Activated T-helper 17 cell treated with anti-CD3 and anti-CD28 coated beads, Interleukin-2, amount 50 U/mL, for 72 hours (primary cell): ENCODE measurements at regions not wholly inside any gene's neighbourhood (a gene's known extent, or its start where the extent isn't known, plus 50 kb on each side); places are given as distances from the start of the nearest gene placed in this dataset.

ENCODE experiments used
- ATAC-seq: fragments of 150-1000 bp; cut with Tn5 transposase; replicated peaks from 2 replicates; pipeline ENCODE4 v1.10.0; 2021; ENCODE audit warnings: mild to moderate bottlenecking, moderate library complexity
- H3K27ac Mint-ChIP-seq: one replicate; pipeline ENCODE4 v1.8.0; 2022; ENCODE audit warnings: mixed read lengths
- H3K27me3 Mint-ChIP-seq: one replicate; pipeline ENCODE4 v1.8.0; 2022; ENCODE audit warnings: mixed read lengths
- H3K36me3 Mint-ChIP-seq: one replicate; pipeline ENCODE4 v1.8.0; 2022; ENCODE audit warnings: low read depth, mild to moderate bottlenecking, mixed read lengths
- H3K4me1 Mint-ChIP-seq: one replicate; pipeline ENCODE4 v1.8.0; 2022; ENCODE audit warnings: mixed read lengths
- H3K4me3 Mint-ChIP-seq: one replicate; pipeline ENCODE4 v1.8.0; 2022; ENCODE audit warnings: mild to moderate bottlenecking, mixed read lengths
- H3K9me3 Mint-ChIP-seq: one replicate; pipeline ENCODE4 v1.8.0; 2022; ENCODE audit warnings: mixed read lengths

DNA sequence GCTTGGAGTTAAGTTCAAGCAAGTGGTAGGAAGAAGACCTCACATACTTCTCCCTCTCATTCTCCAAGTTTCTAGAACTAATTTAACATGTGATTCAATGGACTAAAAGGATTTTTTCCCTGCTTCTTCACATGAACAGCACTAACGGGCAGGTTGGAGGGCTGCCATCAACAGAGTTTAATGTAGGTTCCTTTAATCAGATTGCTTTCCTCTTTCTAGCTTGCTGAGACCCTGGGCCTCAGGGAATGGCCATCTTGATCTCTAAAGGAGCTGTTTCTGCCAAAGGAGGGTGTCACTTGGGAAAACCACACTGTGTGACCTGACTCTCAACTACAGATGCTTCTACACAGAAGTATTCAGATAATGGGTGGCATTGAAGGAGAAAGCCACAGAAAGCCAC, 223.3 kb downstream of the PIK3R1 start:
- H3K9me3 Mint-ChIP-seq: peaks cover under 1% of the 10 kb centered on the region
- H3K27ac Mint-ChIP-seq: no peak overlapping the region
- H3K27me3 Mint-ChIP-seq: no peaks in the 10 kb centered on the region
- ATAC-seq: no peak
- peaks cover 28% of the 10 kb centered on the region for H3K4me1 Mint-ChIP-seq
- no peaks in the 10 kb centered on the region for H3K36me3 Mint-ChIP-seq
- H3K4me3 Mint-ChIP-seq: no peak overlapping the region

DNA sequence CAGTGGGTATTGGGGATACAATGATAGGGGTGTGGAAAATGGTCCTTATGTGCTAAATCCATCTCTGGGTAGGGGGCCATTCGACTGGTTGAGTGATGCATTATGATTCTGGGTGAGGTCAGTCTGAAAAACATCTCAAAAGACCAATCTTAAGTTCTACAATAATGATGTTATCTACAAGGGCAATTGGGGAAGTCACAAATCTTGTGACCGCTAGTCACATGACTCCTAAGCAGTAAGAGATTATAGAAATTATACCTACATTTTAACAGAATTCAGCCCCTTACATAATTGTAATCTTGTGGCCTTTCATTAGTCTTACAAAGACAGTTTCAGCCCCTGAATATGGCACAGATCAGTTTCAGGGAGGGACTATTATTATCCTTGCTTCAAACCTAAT, 224.7 kb downstream of the PIK3R1 start:
- H3K36me3 Mint-ChIP-seq: no peaks in the 10 kb centered on the region
- no peak overlapping the region for H3K4me3 Mint-ChIP-seq
- no peaks in the 10 kb centered on the region for H3K27me3 Mint-ChIP-seq
- ATAC-seq: no peak
- H3K9me3 Mint-ChIP-seq: no peaks in the 10 kb centered on the region
- H3K4me1 Mint-ChIP-seq: peaks cover 19% of the 10 kb centered on the region
- no peak overlapping the region for H3K27ac Mint-ChIP-seq

DNA sequence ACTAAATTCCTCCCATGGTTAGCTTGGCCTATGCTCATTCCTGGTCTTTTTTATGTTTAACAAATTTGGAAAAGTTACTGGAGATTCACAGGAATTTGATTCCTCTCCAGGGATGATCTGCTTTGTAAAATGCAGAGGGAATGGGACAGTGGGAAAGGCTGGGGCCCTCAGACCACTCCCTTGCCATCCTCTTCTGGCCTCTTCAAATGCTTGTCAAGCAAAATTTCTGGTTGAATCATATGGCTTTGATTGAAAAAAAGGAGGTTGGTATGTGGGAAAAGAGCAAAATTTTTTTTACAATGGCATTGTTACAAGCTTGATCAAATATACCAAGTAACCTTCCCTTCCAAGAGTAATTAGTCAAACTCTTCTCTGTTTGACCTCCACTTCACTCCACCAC, 225.1 kb downstream of the PIK3R1 start:
- H3K27ac Mint-ChIP-seq: peak overlapping the region; percentile 40
- H3K4me3 Mint-ChIP-seq: peak overlapping the region; percentile 35
- ATAC-seq: peak; percentile 23
- H3K4me1 Mint-ChIP-seq: peaks cover 16% of the 10 kb centered on the region
- no peaks in the 10 kb centered on the region for H3K27me3 Mint-ChIP-seq
- no peaks in the 10 kb centered on the region for H3K36me3 Mint-ChIP-seq
- H3K9me3 Mint-ChIP-seq: no peaks in the 10 kb centered on the region

DNA sequence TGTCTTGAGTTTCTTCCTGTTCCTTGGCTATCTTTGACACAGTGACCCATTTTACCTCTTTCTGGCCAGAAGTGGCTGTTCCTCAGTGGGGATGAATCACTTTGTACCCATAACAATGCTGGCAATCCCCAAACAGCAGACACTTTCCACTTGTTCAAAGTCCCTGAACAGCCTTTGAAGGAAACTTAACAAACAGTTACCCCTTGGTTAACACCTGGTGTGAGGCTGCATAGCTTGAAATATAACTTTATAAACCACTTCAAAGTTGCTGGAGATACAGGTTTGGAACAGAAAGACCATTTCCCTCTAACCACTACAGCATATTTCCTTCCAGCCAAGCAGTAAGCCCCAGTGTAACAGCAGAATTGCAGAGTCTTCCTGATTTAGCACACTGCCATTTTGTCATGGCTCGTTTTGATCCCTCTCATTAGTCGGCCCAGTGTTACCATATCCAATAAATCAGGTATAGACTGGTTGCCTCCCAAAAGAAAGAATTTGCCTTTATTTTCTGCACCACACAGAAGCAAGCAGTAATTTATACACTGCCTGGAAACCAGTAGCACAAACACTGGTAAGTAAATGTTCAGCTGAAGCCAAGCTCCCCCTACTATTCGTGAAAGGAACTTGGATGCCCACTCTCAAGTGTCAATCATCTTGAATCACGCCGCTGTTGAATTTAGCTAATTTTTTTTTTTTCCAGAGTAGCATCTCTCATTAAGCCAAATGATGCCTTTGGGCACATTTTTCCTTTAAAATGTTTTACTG, 225.9 kb downstream of the PIK3R1 start:
- Mint-ChIP-seq H3K36me3 (no peaks in the 10 kb centered on the region), H3K27me3 (no peaks in the 10 kb centered on the region), H3K9me3 (no peaks in the 10 kb centered on the region), H3K4me3 (peak overlapping the region; percentile 35), H3K4me1 (peaks cover 16% of the 10 kb centered on the region), H3K27ac (peak overlapping the region; percentile 40)
- peak; percentile 93 for ATAC-seq

DNA sequence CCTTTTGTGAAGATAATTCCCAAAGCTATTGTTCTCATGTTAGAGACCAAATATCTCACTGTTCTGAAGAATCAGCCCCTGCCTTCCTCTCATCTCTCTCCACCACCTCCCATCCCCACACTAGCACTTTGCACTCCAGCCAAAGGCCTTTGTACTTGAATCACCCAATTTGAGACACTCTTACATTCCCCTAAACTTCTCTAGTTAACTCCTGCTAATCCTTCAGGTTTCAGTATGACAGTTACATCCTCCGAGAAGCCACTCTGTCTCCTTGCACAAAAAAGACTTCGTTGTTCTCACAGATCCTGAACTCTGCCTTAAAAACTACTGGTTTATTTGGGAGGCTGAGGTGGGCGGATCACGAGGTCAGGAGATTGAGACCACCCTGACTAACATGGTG, 227.5 kb downstream of the PIK3R1 start:
- Mint-ChIP-seq H3K9me3 (no peaks in the 10 kb centered on the region), H3K27ac (no peak overlapping the region), H3K27me3 (no peaks in the 10 kb centered on the region), H3K4me1 (peaks cover 16% of the 10 kb centered on the region), H3K36me3 (no peaks in the 10 kb centered on the region), H3K4me3 (no peak overlapping the region)
- ATAC-seq: no peak

DNA sequence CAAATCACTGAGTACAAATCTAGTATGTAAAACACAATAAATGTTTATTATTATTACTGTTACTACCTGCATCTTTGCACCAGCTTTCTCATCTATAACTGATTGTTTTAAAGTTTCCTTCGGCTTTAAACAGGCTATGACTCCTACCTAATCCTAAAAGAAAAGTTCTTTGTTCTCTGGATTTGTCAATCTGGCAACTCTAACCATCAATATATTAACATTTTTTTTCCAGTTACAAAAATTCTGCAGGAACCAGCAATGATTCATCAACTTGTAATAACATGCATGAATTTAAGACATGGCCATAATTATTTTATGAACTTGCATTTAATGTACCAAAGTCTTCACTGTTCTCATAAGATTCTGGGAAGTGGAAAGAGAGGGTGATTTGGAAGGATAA, 228.5 kb downstream of the PIK3R1 start:
- no peak overlapping the region for H3K4me3 Mint-ChIP-seq
- H3K27ac Mint-ChIP-seq: no peak overlapping the region
- no peaks in the 10 kb centered on the region for H3K36me3 Mint-ChIP-seq
- H3K9me3 Mint-ChIP-seq: no peaks in the 10 kb centered on the region
- peaks cover 16% of the 10 kb centered on the region for H3K4me1 Mint-ChIP-seq
- no peaks in the 10 kb centered on the region for H3K27me3 Mint-ChIP-seq
- ATAC-seq: no peak

DNA sequence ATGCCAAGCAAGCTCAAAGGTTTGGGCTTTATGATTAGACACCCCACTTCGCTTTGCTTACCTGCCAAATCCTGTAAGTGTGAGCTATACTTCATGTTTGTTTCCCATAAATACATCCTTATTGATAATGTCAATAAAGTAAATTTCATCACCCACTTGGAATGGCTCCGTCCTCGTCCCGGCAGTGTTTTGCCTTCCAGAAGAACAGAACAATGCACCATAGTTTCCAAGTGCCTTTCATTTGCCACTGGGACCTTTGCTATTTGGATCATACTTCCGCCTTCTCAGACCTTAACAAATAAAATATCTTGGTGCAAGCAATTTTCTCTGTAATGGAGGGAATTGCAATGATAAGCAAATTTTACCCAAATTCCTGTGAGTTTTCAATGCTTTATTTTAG, 229.3 kb downstream of the PIK3R1 start:
- Mint-ChIP-seq H3K4me3 (no peak overlapping the region), H3K4me1 (peaks cover 14% of the 10 kb centered on the region), H3K27ac (no peak overlapping the region), H3K36me3 (no peaks in the 10 kb centered on the region), H3K27me3 (no peaks in the 10 kb centered on the region), H3K9me3 (no peaks in the 10 kb centered on the region)
- ATAC-seq: no peak

DNA sequence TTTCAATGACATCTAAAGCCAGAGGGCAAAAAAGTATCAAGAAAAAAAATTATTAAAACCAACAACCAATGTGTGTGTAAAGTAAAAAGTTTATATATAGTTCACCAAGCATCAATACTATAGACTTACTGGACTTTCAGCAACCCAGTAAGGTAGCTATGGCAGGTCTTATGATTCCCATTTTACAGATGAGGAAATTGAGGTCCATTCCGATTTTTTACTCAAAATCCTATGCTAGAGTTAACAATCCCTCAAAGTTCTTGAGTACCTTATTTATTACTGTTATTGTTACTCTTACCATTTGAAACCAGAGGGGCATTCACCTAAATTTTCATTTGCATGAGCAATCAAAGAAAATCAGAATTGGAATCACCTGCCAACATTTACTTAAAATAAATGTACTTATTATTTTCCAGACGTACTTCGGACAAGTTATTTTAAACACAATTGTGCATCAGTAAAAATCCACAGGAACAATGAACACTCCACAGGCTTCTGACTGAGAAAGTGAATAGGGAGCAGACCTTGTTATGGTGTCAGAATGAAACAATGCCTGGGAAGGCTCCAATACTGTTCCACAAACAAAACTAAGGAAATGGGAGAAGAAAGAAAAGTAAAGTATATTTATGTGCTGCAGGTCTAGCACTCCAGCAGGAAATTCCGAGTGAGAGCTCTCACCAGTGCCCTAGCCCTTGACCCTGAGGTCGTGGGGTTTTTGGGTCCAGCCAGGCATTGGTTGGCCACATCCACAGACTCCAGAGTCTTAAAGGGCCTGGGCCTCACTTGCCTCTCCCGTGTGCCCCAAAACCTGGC, 229.9 kb downstream of the PIK3R1 start:
- Mint-ChIP-seq H3K27me3 (no peaks in the 10 kb centered on the region), H3K36me3 (no peaks in the 10 kb centered on the region), H3K4me3 (no peak overlapping the region), H3K4me1 (peaks cover 10% of the 10 kb centered on the region), H3K27ac (no peak overlapping the region), H3K9me3 (no peaks in the 10 kb centered on the region)
- no peak for ATAC-seq

DNA sequence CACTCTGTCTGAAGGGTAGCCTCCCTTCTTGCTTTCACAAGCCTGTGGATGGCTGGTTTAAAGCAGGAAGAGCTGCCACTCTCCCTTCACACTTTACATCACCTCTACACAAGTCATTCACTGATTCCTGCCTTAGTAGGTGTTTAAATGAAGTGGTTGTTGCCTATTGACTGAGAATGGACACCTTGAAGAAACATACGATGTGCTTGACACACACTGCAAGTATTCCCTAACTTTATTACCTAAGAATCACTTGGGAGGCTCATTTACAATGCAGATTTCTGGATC, 230.5 kb downstream of the PIK3R1 start:
- H3K36me3 Mint-ChIP-seq: no peaks in the 10 kb centered on the region
- no peaks in the 10 kb centered on the region for H3K27me3 Mint-ChIP-seq
- no peak for ATAC-seq
- H3K4me1 Mint-ChIP-seq: peaks cover 6% of the 10 kb centered on the region
- no peak overlapping the region for H3K4me3 Mint-ChIP-seq
- no peak overlapping the region for H3K27ac Mint-ChIP-seq
- H3K9me3 Mint-ChIP-seq: no peaks in the 10 kb centered on the region

DNA sequence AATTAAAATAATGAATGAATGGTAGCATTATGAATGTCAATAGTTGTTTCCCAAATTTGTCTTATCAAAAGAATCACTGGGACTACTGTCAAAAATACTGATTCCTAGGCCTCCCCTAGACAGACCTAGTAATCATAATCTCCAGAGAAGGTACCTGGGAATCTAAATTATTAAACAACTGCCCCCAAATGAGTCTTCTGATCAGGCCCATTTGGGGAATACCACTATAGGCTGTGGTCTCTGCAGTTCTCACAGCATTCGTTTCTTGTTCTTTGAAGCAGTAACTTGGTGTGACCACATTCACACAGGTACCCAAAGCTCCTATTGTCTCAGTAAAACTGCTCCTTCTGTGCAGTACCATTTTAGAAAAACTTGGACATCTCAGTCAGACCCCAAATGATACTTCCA, 230.9 kb downstream of the PIK3R1 start:
- ATAC-seq: no peak
- Mint-ChIP-seq H3K4me3 (no peak overlapping the region), H3K4me1 (peaks cover 1% of the 10 kb centered on the region), H3K27ac (no peak overlapping the region), H3K27me3 (no peaks in the 10 kb centered on the region), H3K36me3 (no peaks in the 10 kb centered on the region), H3K9me3 (no peaks in the 10 kb centered on the region)

DNA sequence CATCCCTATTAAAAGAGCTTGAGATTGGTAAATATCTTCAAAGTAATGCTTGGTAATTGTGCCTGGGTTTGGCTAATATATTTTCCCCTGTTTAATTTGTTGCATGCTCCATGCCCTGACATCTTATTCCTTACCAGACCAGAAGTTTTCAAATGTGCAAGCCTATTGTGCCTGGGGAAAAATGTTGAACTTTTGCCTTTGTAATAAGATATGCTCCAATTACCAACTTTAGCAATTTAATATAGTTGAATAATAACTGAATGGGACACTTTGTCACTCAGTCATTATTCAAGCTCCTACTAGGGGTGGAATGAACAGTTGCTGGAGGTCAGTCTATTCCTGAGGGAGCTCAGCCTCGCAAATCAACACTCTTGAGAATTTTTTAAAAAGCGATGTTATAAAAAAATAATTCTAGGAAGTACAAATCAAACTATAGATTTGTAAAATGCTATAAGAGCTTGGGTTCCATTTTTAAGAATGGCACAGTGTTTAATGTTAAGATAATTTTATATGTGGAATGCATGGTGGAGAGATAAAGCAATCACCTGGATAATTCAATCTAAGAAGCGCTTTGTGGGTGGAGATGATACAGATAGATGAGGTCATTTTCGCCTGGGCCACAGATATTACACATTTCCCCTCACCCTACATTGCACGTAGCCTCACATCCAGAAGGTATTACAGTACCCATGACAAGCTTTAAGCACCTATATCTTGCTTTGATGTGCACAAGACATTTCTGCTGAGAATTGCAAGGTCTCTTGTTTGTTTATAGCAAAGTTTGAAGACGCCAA, 231.8 kb downstream of the PIK3R1 start:
- H3K9me3 Mint-ChIP-seq: no peaks in the 10 kb centered on the region
- no peaks in the 10 kb centered on the region for H3K36me3 Mint-ChIP-seq
- H3K4me3 Mint-ChIP-seq: no peak overlapping the region
- no peaks in the 10 kb centered on the region for H3K4me1 Mint-ChIP-seq
- H3K27me3 Mint-ChIP-seq: no peaks in the 10 kb centered on the region
- peak; percentile 52 for ATAC-seq
- H3K27ac Mint-ChIP-seq: no peak overlapping the region

DNA sequence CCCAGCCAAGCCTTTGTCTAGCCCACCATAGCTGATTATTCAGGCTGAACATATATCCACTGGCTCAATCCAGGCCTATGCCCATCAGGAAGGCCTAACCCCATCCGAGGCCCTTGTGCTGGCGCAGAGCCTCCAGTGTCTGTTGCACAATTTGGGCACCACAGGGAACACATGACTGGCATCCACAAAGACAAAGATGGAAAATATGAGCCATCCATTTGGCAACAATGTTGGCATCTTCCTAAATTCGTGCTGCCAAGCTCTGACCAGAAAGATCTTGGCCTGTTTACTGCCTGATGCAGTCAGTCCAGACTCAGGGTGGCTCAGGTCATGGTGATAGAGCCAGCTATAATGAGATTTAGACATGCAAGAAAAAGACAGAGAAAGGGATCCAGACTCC, 233.8 kb downstream of the PIK3R1 start:
- Mint-ChIP-seq H3K4me1 (no peaks in the 10 kb centered on the region), H3K27me3 (no peaks in the 10 kb centered on the region)

DNA sequence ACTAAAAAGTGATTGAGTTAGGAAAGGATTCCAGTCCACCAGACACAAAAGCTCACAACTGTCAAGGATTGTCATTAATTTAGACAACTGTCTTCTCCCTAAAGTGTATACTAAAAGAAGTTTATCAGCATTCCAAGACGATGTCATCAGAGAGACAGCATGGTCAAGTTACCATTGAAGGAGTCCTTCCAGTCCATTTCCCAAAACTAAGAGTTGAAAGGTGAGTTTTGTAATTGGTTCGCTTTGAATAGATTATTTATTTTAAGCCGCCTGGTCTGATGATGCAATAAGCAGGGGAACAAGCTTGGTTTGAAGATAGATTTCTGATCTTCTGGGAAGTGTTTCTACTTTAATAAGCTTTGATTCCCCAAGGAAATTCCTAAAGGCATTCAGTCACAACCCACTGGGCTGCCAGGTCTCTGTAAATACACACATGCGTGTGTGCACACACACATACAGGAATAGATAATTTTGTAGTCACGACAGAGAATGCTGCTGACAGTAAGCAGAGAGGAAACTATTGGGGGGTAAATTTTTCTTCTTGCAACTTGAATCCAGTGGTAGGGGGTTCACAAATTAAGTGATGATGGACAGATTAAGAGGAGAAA, 234.8 kb downstream of the PIK3R1 start:
- no peaks in the 10 kb centered on the region for H3K27me3 Mint-ChIP-seq
- H3K27ac Mint-ChIP-seq: no peak overlapping the region
- H3K9me3 Mint-ChIP-seq: no peaks in the 10 kb centered on the region
- no peaks in the 10 kb centered on the region for H3K36me3 Mint-ChIP-seq
- H3K4me3 Mint-ChIP-seq: no peak overlapping the region
- no peaks in the 10 kb centered on the region for H3K4me1 Mint-ChIP-seq
- ATAC-seq: no peak

More for the DNA sequence above, 233.8 kb downstream of the PIK3R1 start:
- H3K36me3 Mint-ChIP-seq: no peaks in the 10 kb centered on the region
- no peak overlapping the region for H3K4me3 Mint-ChIP-seq
- no peak for ATAC-seq
- no peaks in the 10 kb centered on the region for H3K9me3 Mint-ChIP-seq
- no peak overlapping the region for H3K27ac Mint-ChIP-seq

DNA sequence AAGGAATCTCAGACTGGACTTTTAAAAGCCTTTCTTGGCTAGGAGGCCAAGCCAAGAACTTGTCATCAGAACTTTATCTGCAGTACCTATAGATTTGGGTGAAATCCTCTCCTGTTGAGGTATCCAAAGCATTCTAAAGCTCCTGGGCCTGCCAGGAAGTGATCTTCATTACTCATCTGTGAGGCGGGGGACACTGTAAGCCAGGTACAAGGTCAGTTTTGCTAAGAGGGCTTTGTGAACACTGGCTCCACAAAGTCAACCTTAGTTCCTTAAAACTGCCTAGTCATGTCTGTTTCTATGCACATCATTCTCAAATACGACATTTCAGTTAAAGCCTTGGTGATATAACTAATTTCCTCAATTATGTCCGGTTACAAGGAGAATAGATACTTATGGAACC, 236.7 kb downstream of the PIK3R1 start:
- no peak overlapping the region for H3K27ac Mint-ChIP-seq
- H3K9me3 Mint-ChIP-seq: no peaks in the 10 kb centered on the region
- H3K4me1 Mint-ChIP-seq: no peaks in the 10 kb centered on the region
- no peaks in the 10 kb centered on the region for H3K27me3 Mint-ChIP-seq
- no peaks in the 10 kb centered on the region for H3K36me3 Mint-ChIP-seq
- H3K4me3 Mint-ChIP-seq: no peak overlapping the region
- ATAC-seq: no peak
